Upper lobe of right lung (tissue), 1 donor: ENCODE measurements at regions not wholly inside any gene's neighbourhood (a gene's known extent, or its start where the extent isn't known, plus 50 kb on each side); places are given as distances from the start of the nearest gene placed in this dataset.
"Not testable (repeated sequence)": the region's sequence is repeated elsewhere in the genome, so short reads cannot be mapped to it uniquely, and the experiment has no call there.

Experiments used
- ATAC-seq: fragments of 200-7000 bp; cut with Tn5 transposase; one replicate; pipeline ENCODE4 v1.9.1; 2020; ENCODE audit warnings: mild to moderate bottlenecking, moderate library complexity
- DNase-seq: peaks from one replicate; pipeline ENCODE4 v3.0.0-alpha.2; 2020
- H3K27ac ChIP-seq: fragments of 200-600 bp; one replicate; pipeline ENCODE4 v1.8.0; 2022
- H3K27me3 ChIP-seq: fragments of 200-600 bp; one replicate; pipeline ENCODE4 v1.8.0; 2022; ENCODE audit warnings: mild to moderate bottlenecking
- H3K36me3 ChIP-seq: fragments of 200-600 bp; one replicate; pipeline ENCODE4 v1.8.0; 2022
- H3K4me1 ChIP-seq: fragments of 200-600 bp; one replicate; pipeline ENCODE4 v1.8.0; 2022
- H3K4me3 ChIP-seq: fragments of 200-600 bp; one replicate; pipeline ENCODE4 v1.8.0; 2022; ENCODE audit warnings: mild to moderate bottlenecking
- H3K9me3 ChIP-seq: fragments of 200-600 bp; one replicate; pipeline ENCODE4 v1.8.0; 2022
- intact Hi-C: fragments of 100-400 bp; cut with DNase I; formaldehyde crosslinking; loops from one replicate; pipeline ENCODE4 v1.11.0; 2022
- donor health status: DM: no; HTN: yes; CAD: no; lungs with severe emphysema.

- H3K9me3 ChIP-seq, DNase-seq, H3K36me3 ChIP-seq, H3K4me3 ChIP-seq, ATAC-seq, H3K4me1 ChIP-seq, H3K27ac ChIP-seq, H3K27me3 ChIP-seq, intact Hi-C loops: not testable (repeated sequence)
These were observed 178.0 kb upstream of the PLGLB2 start for GRCh38 chr2:87569689-87570397.

GRCh38 chr2:87571889-87572465, 175.9 kb upstream of the PLGLB2 start:
- H3K9me3 ChIP-seq, H3K4me1 ChIP-seq, intact Hi-C loops, ATAC-seq, H3K4me3 ChIP-seq, H3K36me3 ChIP-seq, DNase-seq, H3K27ac ChIP-seq, H3K27me3 ChIP-seq: not testable (repeated sequence)

DNA sequence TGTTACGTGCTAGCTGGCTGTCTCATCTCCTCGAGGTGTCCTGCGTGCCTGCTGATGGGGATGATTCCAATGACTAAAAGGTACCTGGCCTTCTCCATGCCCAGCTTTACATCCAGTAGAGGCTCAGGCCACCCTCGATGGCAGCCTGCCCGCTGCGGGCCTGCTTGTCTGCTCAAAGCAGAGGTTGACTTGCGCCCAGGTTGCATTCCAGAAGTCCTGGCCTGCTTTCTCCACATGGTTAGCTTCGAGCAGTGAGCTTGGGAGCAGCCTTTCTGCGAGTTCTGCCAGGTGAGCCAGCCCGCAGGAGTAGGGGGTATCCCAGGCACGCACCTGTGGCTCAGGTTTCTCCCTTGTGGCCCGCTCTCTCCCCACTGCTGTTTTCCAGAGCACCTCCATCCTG, 175.0 kb upstream of the PLGLB2 start:
- DNase-seq, ATAC-seq: not testable (repeated sequence)

DNA sequence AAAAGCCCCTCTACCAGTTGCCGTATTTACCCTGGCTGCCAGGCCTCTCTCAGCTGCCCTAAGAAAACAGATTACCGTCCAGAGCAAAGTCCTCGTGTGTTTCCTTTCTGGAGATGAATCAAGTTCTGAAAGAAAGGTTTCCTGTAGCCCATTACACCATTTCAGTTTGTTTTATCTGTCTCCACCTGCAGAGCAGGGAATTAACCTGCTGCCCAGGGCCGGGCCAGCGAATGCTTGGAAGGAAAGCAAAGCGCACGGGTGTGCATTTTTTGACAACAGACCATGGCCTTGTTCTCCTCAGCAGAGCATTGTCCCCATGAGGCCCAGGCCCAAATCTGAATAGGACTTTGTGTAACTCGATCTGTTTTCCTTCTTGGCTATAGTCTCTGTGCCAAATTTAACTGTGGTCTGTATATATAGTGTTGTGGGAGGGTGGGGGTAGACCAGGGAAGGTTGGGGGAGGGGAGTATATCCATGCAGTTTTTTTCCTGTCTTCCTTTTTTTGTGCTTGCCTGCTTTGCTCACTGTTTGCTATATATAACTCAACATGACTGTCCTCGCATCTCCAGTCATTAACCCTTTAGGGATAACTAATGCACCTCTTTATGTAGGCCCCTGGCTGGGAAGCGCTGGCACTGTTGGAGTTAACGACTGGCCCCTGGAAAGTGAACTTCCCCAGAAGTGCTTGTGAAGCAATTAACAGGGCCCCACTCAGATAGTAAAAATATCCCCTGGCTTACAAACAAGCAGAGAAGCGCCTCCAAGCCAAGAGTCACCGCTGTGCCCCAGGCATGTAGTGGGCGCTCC, 174.3 kb upstream of the PLGLB2 start:
- DNase-seq, H3K27ac ChIP-seq, H3K9me3 ChIP-seq, H3K27me3 ChIP-seq, ATAC-seq, H3K4me3 ChIP-seq, H3K36me3 ChIP-seq, H3K4me1 ChIP-seq, intact Hi-C loops: not testable (repeated sequence)

More for the DNA sequence above, 175.0 kb upstream of the PLGLB2 start:
- intact Hi-C loops, H3K9me3 ChIP-seq, H3K4me1 ChIP-seq, H3K4me3 ChIP-seq, H3K36me3 ChIP-seq, H3K27me3 ChIP-seq, H3K27ac ChIP-seq: not testable (repeated sequence)

- H3K36me3 ChIP-seq, H3K27me3 ChIP-seq, H3K9me3 ChIP-seq, DNase-seq, H3K4me1 ChIP-seq, H3K4me3 ChIP-seq, intact Hi-C loops, H3K27ac ChIP-seq: not testable (repeated sequence)
- ATAC-seq = peak; percentile 54
These were observed 173.4 kb upstream of the PLGLB2 start for GRCh38 chr2:87574193-87575119.

DNA sequence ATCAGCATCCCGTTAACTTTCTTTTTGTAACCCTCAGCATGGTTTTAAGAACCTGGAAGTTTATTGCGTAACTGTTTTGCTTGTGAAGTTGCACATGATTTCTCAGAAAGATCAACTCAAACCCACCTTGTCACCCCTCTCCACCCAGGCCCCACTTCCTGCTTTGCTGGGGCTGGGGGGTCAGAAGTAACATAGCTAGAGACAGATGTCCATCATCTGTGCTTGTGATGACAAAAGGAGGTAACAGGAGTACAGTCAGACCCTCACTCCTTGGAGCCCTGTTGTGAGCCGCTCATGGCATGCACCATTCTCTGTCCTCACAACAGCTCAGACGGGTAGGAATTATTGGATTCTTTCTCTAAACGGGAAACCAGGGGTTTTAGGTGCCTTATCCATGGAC, 172.7 kb upstream of the PLGLB2 start:
- H3K4me1 ChIP-seq, ATAC-seq, H3K27ac ChIP-seq, H3K4me3 ChIP-seq, H3K36me3 ChIP-seq, H3K27me3 ChIP-seq, H3K9me3 ChIP-seq, intact Hi-C loops, DNase-seq: not testable (repeated sequence)

DNA sequence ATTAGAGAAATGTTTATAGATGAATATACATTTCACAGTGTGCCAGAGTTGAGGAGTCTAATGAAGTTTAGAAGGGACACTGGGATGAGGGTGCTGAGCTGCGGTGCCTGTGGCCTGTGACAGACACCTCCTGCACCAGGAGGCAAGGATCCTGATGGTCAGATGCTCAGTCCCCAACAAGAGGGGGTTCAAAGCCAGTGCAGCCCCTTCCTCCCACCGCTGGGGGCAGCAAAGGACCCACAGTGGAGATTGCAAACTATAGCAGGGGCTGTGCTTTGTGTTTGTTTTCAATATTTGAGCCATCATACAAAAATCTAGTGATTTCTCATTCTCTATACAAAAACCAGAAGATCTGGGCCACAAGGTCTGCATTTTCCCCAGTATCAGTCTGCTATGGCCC, 170.5 kb upstream of the PLGLB2 start:
- H3K4me3 ChIP-seq, DNase-seq, H3K27ac ChIP-seq, H3K36me3 ChIP-seq, H3K27me3 ChIP-seq, ATAC-seq, H3K9me3 ChIP-seq, H3K4me1 ChIP-seq, intact Hi-C loops: not testable (repeated sequence)

DNA sequence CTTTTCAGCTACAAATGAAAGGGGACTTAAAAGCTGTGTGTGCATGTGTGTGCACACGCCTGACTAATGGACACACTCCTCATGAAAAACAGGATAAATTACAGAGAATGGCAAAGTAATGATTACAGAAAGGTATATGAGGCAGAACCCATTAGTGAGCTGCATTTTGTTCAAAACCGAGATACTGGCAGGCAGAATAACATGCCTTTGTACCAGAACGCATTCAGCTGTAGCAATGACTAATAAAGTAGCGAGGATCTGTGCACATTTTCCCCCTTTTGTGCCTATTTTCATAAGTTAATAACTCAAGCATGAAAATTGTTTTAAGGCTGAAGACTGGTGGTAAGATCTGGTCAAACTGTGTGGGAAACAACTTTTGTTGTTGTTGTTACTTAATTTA, 165.7 kb upstream of the PLGLB2 start:
- ATAC-seq, DNase-seq, H3K36me3 ChIP-seq, H3K4me1 ChIP-seq, H3K27me3 ChIP-seq, intact Hi-C loops, H3K9me3 ChIP-seq, H3K27ac ChIP-seq, H3K4me3 ChIP-seq: not testable (repeated sequence)

GRCh38 chr2:87582579-87582978, 165.3 kb upstream of the PLGLB2 start:
- DNase-seq, intact Hi-C loops, H3K27ac ChIP-seq, ATAC-seq, H3K4me3 ChIP-seq, H3K9me3 ChIP-seq, H3K4me1 ChIP-seq, H3K27me3 ChIP-seq, H3K36me3 ChIP-seq: not testable (repeated sequence)

GRCh38 chr2:87583370-87583769, 164.5 kb upstream of the PLGLB2 start:
- H3K27ac ChIP-seq, ATAC-seq, intact Hi-C loops, H3K4me3 ChIP-seq, H3K9me3 ChIP-seq, DNase-seq, H3K4me1 ChIP-seq, H3K36me3 ChIP-seq, H3K27me3 ChIP-seq: not testable (repeated sequence)

- H3K4me1 ChIP-seq, H3K27me3 ChIP-seq, H3K9me3 ChIP-seq, H3K27ac ChIP-seq, intact Hi-C loops, ATAC-seq, H3K36me3 ChIP-seq, DNase-seq: not testable (repeated sequence)
- peak overlapping the region; percentile 30 for H3K4me3 ChIP-seq
These were observed 164.1 kb upstream of the PLGLB2 start for GRCh38 chr2:87583803-87584202.

- H3K4me1 ChIP-seq, H3K9me3 ChIP-seq, intact Hi-C loops, H3K27ac ChIP-seq, H3K27me3 ChIP-seq, H3K36me3 ChIP-seq: not testable (repeated sequence)
- peak overlapping the region; percentile 30 for H3K4me3 ChIP-seq
- peak; percentile 63 for DNase-seq
- peak; percentile 66 for ATAC-seq
These were observed 163.5 kb upstream of the PLGLB2 start for GRCh38 chr2:87584268-87584906.

DNA sequence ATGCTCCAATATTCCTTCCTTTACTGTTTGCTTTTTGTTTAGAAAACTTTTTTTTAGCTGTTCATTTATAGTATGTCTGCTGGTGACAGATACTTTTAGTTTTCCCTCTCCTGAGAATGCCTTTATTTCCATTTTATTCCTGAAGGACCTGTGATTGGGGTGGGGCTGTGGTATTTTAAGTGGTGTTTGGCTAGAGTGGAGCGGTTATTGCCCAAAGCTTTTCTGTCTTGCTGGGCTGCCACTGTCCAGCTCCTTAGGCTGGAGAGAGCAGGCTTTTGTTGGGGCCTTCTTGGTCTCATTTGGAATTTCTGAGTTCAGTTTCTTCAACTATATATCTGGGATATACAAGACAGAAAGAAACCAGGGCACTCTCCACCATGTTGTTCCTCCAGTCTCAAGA, 160.0 kb upstream of the PLGLB2 start:
- H3K4me1 ChIP-seq, DNase-seq, H3K27ac ChIP-seq, H3K36me3 ChIP-seq, H3K27me3 ChIP-seq, intact Hi-C loops, H3K4me3 ChIP-seq, H3K9me3 ChIP-seq: not testable (repeated sequence)
- ATAC-seq = peak; percentile 58
